SK-N-SH treated with all-trans-retinoic acid at 6 μM for 48 hours (cell line): ENCODE measurements at regions not wholly inside any gene's neighbourhood (a gene's known extent, or its start where the extent isn't known, plus 50 kb on each side); places are given as distances from the start of the nearest gene placed in this dataset.

Source experiments
- ATAC-seq: fragments of 200-7000 bp; cut with Tn5 transposase; 3 replicates; pipeline ENCODE4 v1.9.1; 2020; ENCODE audit warnings: mild to moderate bottlenecking, moderate library complexity
- ARNTL ChIP-seq: fragments of 450-650 bp; formaldehyde crosslinking; IDR thresholded peaks from 2 replicates; pipeline ENCODE4 v1.5.0; 2020; ENCODE audit warnings: low read depth, mild to moderate bottlenecking, moderate library complexity, borderline replicate concordance
- BACH2 ChIP-seq: fragments of 250-450 bp; sonication (Bioruptor Pico); IDR thresholded peaks from 2 replicates; pipeline ENCODE4 v1.9.0; 2021; ENCODE audit warnings: mild to moderate bottlenecking, borderline replicate concordance
- CREB5 ChIP-seq: fragments of 250-450 bp; sonication (Bioruptor Pico); IDR thresholded peaks from 2 replicates; pipeline ENCODE4 v1.5.1; 2020; ENCODE audit warnings: low read depth, mild to moderate bottlenecking, moderate library complexity
- CSDC2 ChIP-seq: fragments of 250-450 bp; sonication (Bioruptor Pico); IDR thresholded peaks from 2 replicates; pipeline ENCODE4 v1.5.0; 2020; ENCODE audit warnings: mild to moderate bottlenecking, moderate library complexity
- CSRNP3 ChIP-seq: fragments of 250-450 bp; sonication (Bioruptor Pico); IDR thresholded peaks from 2 replicates; pipeline ENCODE4 v1.5.1; 2021; ENCODE audit warnings: mild to moderate bottlenecking, moderate library complexity
- ISL1 ChIP-seq: fragments of 250-450 bp; sonication (Bioruptor Pico); IDR thresholded peaks from 2 replicates; pipeline ENCODE4 v2.1.2; 2022; ENCODE audit warnings: mild to moderate bottlenecking, moderate library complexity
- OSR1 ChIP-seq: fragments of 250-450 bp; sonication (Bioruptor Pico); IDR thresholded peaks from 2 replicates; pipeline ENCODE4 v1.8.0; 2022; ENCODE audit warnings: moderate library complexity, mild to moderate bottlenecking, inconsistent platforms
- PATZ1 ChIP-seq: fragments of 250-450 bp; sonication (Bioruptor Pico); IDR thresholded peaks from 2 replicates; pipeline ENCODE4 v1.8.0; 2020; ENCODE audit warnings: mild to moderate bottlenecking, moderate library complexity, borderline replicate concordance
- POU6F1 ChIP-seq: fragments of 250-450 bp; sonication (Bioruptor Pico); IDR thresholded peaks from 2 replicates; pipeline ENCODE4 v1.8.0; 2021; ENCODE audit warnings: low read depth, mild to moderate bottlenecking, moderate library complexity, borderline replicate concordance
- PPARA ChIP-seq: fragments of 250-450 bp; sonication (Bioruptor Pico); IDR thresholded peaks from 2 replicates; pipeline ENCODE4 v1.5.0; 2020; ENCODE audit warnings: mild to moderate bottlenecking, borderline replicate concordance
- RARB ChIP-seq: fragments of 250-450 bp; sonication (Bioruptor Pico); IDR thresholded peaks from 2 replicates; pipeline ENCODE4 v1.8.0; 2021; ENCODE audit warnings: mild to moderate bottlenecking, moderate library complexity
- SNAI2 ChIP-seq: fragments of 250-450 bp; sonication (Bioruptor Pico); IDR thresholded peaks from 2 replicates; pipeline ENCODE4 v1.5.0; 2020; ENCODE audit warnings: mild to moderate bottlenecking, moderate library complexity
- TCF4 ChIP-seq: fragments of 250-450 bp; sonication (Bioruptor Pico); IDR thresholded peaks from 2 replicates; pipeline ENCODE4 v1.8.0; 2021; ENCODE audit warnings: mild to moderate bottlenecking, moderate library complexity, borderline replicate concordance
- TOX ChIP-seq: fragments of 250-450 bp; sonication (Bioruptor Pico); IDR thresholded peaks from 2 replicates; pipeline ENCODE4 v1.8.0; 2021; ENCODE audit warnings: mild to moderate bottlenecking, moderate library complexity, borderline replicate concordance
- TSHZ2 ChIP-seq: fragments of 250-450 bp; sonication (Bioruptor Pico); IDR thresholded peaks from 2 replicates; pipeline ENCODE4 v1.5.0; 2020; ENCODE audit warnings: mild to moderate bottlenecking, moderate library complexity
- ZC3H10 ChIP-seq: fragments of 250-450 bp; sonication (Bioruptor Pico); IDR thresholded peaks from 2 replicates; pipeline ENCODE4 v1.5.1; 2021; ENCODE audit warnings: mild to moderate bottlenecking, moderate library complexity
- ZFP3 ChIP-seq: fragments of 250-450 bp; sonication (Bioruptor Pico); IDR thresholded peaks from 2 replicates; pipeline ENCODE4 v1.5.0; 2020; ENCODE audit warnings: mild to moderate bottlenecking, moderate library complexity
- ZFP30 ChIP-seq: fragments of 450-650 bp; formaldehyde crosslinking; IDR thresholded peaks from 2 replicates; pipeline ENCODE4 v1.5.0; 2022; ENCODE audit warnings: mild to moderate bottlenecking, moderate library complexity
- ZNF565 ChIP-seq: fragments of 450-650 bp; formaldehyde crosslinking; conservative IDR thresholded peaks from 2 replicates; pipeline ENCODE4 v1.5.0; 2020; ENCODE audit warnings: low read depth, mild to moderate bottlenecking, moderate library complexity
- ZNF8 ChIP-seq: fragments of 450-650 bp; formaldehyde crosslinking; IDR thresholded peaks from 2 replicates; pipeline ENCODE4 v1.5.0; 2020; ENCODE audit warnings: mild to moderate bottlenecking, moderate library complexity

GRCh38 chr6:133033263-133033662 lies 207.9 kb upstream of the EYA4 start (continued):
- no peak for TF ChIP-seq TSHZ2 (CRISPR knock-in tag)
- no peak for TF ChIP-seq CSDC2 (CRISPR knock-in tag)
- no peak for TF ChIP-seq ISL1
- no peak for TF ChIP-seq ARNTL
- no peak for TF ChIP-seq CSRNP3 (CRISPR knock-in tag)
- TF ChIP-seq TCF4 (CRISPR knock-in tag): no peak
- no peak for TF ChIP-seq ZNF565 (CRISPR knock-in tag)
- TF ChIP-seq, all 23 proteins: peak for 0

GRCh38 chr6:133034509-133035206 lies 206.5 kb upstream of the EYA4 start:
- ATAC-seq: no peak
- no peak for TF ChIP-seq TCF4 (CRISPR knock-in tag)
- no peak for TF ChIP-seq CREB5 (CRISPR knock-in tag)
- TF ChIP-seq ZNF8 (CRISPR knock-in tag): no peak
- TF ChIP-seq ARNTL: no peak
- no peak for TF ChIP-seq ZNF565 (CRISPR knock-in tag)
- no peak for TF ChIP-seq ZC3H10 (CRISPR knock-in tag)
- TF ChIP-seq OSR1 (CRISPR knock-in tag): no peak
- TF ChIP-seq SNAI2: no peak
- no peak for TF ChIP-seq BACH2 (CRISPR knock-in tag)
- no peak for TF ChIP-seq TOX (CRISPR knock-in tag)
- TF ChIP-seq ZFP3: no peak
- no peak for TF ChIP-seq TSHZ2 (CRISPR knock-in tag)
- TF ChIP-seq ISL1: no peak
- TF ChIP-seq RARB (CRISPR knock-in tag): no peak
- no peak for TF ChIP-seq PATZ1 (CRISPR knock-in tag)
- TF ChIP-seq PPARA (CRISPR knock-in tag): no peak

GRCh38 chr6:133040094-133040802 lies 200.9 kb upstream of the EYA4 start:
- ATAC-seq: peak; percentile 52
- TF ChIP-seq ZFP30 (CRISPR knock-in tag): no peak
- no peak for TF ChIP-seq CSRNP3 (CRISPR knock-in tag)
- TF ChIP-seq POU6F1 (CRISPR knock-in tag): no peak
- no peak for TF ChIP-seq TSHZ2 (CRISPR knock-in tag)
